GM23248 (cell line): ENCODE measurements at regions not wholly inside any gene's neighbourhood (a gene's known extent, or its start where the extent isn't known, plus 50 kb on each side); places are given as distances from the start of the nearest gene placed in this dataset.

ENCODE experiments used
- DNase-seq: peaks from one replicate; pipeline ENCODE4 v3.0.0-alpha.2; 2015
- H2AFZ ChIP-seq: fragments of 200-600 bp; sonication (generic); 2 replicates; pipeline ENCODE4 v1.6.1; 2016; ENCODE audit warnings: antibody characterized with exemption
- H3F3A ChIP-seq: fragments of 200-600 bp; sonication (generic); 2 replicates; pipeline ENCODE4 v1.6.1; 2016; ENCODE audit warnings: mild to moderate bottlenecking, antibody characterized with exemption, mixed run types; ENCODE audit not compliant: insufficient read depth
- H3K27ac ChIP-seq: fragments of 200-600 bp; sonication (generic); 2 replicates; pipeline ENCODE4 v1.5.1; 2016; ENCODE audit warnings: mild to moderate bottlenecking
- H3K27me3 ChIP-seq: fragments of 200-600 bp; sonication (generic); replicated peaks from 2 replicates; pipeline ENCODE4 v1.6.1; 2016; ENCODE audit warnings: mild to moderate bottlenecking; ENCODE audit not compliant: insufficient read depth
- H3K36me3 ChIP-seq: fragments of 200-600 bp; sonication (generic); 2 replicates; pipeline ENCODE4 v1.6.1; 2016; ENCODE audit warnings: low read depth, mild to moderate bottlenecking
- H3K4me1 ChIP-seq: fragments of 200-600 bp; sonication (generic); 2 replicates; pipeline ENCODE4 v1.6.1; 2016; ENCODE audit warnings: mild to moderate bottlenecking; ENCODE audit not compliant: insufficient read depth
- H3K4me2 ChIP-seq: fragments of 200-600 bp; sonication (generic); one replicate; pipeline ENCODE4 v1.6.1; 2016; ENCODE audit warnings: mild to moderate bottlenecking; ENCODE audit not compliant: unreplicated experiment
- H3K4me3 ChIP-seq: fragments of 200-600 bp; sonication (generic); 2 replicates; pipeline ENCODE4 v1.5.1; 2016; ENCODE audit warnings: mild to moderate bottlenecking
- H3K79me2 ChIP-seq: fragments of 200-600 bp; sonication (generic); 2 replicates; pipeline ENCODE4 v1.6.1; 2016; ENCODE audit warnings: mild to moderate bottlenecking; ENCODE audit not compliant: insufficient read depth
- H3K9ac ChIP-seq: fragments of 200-600 bp; sonication (generic); 2 replicates; pipeline ENCODE4 v1.6.1; 2016; ENCODE audit warnings: mild to moderate bottlenecking
- H3K9me2 ChIP-seq: fragments of 200-600 bp; sonication (generic); 2 replicates; pipeline ENCODE4 v1.6.1; 2016; ENCODE audit warnings: mixed run types, mild to moderate bottlenecking, moderate library complexity; ENCODE audit not compliant: insufficient read depth
- H3K9me3 ChIP-seq: fragments of 200-600 bp; sonication (generic); one replicate; pipeline ENCODE4 v1.6.1; 2017; ENCODE audit warnings: low read depth
- H4K20me1 ChIP-seq: fragments of 200-600 bp; sonication (generic); 2 replicates; pipeline ENCODE4 v1.6.0; 2016; ENCODE audit not compliant: insufficient read depth
- EZH2 ChIP-seq: fragments of 200-600 bp; sonication (generic); IDR thresholded peaks from 2 replicates; pipeline ENCODE4 v1.6.1; 2018; ENCODE audit warnings: antibody characterized with exemption, mild to moderate bottlenecking; ENCODE audit not compliant: insufficient read depth, poor library complexity, severe bottlenecking
- EZH2phosphoT487 ChIP-seq: fragments of 200-600 bp; sonication (generic); IDR thresholded peaks from 2 replicates; pipeline ENCODE4 v1.6.1; 2018; ENCODE audit warnings: antibody characterized with exemption, moderate library complexity, mild to moderate bottlenecking, low read depth; ENCODE audit not compliant: insufficient read depth
- WGBS, 2 experiments: methylation state at CpG; one replicate each; pipeline ENCODE4 v1.1.6; 2015 to 2017; ENCODE audit warnings: low lambda C conversion rate in 2 of 2, low coverage in 1 of 2; ENCODE audit errors: missing lambda C conversion rate in 2 of 2; 5-methylcytosine and 5-hydroxymethylcytosine counted together
- in situ Hi-C: fragments of 300-500 bp; cut with MboI; formaldehyde crosslinking; loops from 2 replicates; pipeline ENCODE4 v1.15.0; 2020

- peaks cover 15% of the 10 kb centered on the region for H3F3A ChIP-seq
- TF ChIP-seq EZH2phosphoT487 (no peak), EZH2 (no peak)
- H2AFZ ChIP-seq: peak overlapping the region; percentile 21; the same call in 1 of the 2 replicates
- peak overlapping the region; percentile 91 for H3K27ac ChIP-seq
- peak; percentile 80 for DNase-seq
- H4K20me1 ChIP-seq: no peaks in the 10 kb centered on the region
- H3K9me2 ChIP-seq: no peaks in the 10 kb centered on the region
- H3K9me3 ChIP-seq: no peaks in the 10 kb centered on the region
- H3K4me2 ChIP-seq: peak overlapping the region; percentile 88
- H3K27me3 ChIP-seq: no peaks in the 10 kb centered on the region
- peaks cover 22% of the 10 kb centered on the region for H3K4me1 ChIP-seq
- H3K36me3 ChIP-seq: no peaks in the 10 kb centered on the region
- in situ Hi-C loops: no loop called here
- 63% methylated on average over 2 of the region's 2 CpGs for WGBS, 2 experiments
- H3K79me2 ChIP-seq: no peaks in the 10 kb centered on the region
- H3K4me3 ChIP-seq: peak overlapping the region; percentile 67
- peak overlapping the region; percentile 36; the same call in 1 of the 2 replicates for H3K9ac ChIP-seq
These were observed 144.8 kb downstream of the KCNJ2 start for GRCh38 chr17:70314096-70314495.

GRCh38 chr17:70314506-70314905 lies 145.2 kb downstream of the KCNJ2 start:
- 90 to 93% methylated on average over 6 of the region's 6 CpGs for WGBS, 2 experiments
- Histone ChIP-seq H3K9ac (no peak overlapping the region), H3K4me2 (peak overlapping the region; percentile 88), H3K79me2 (no peaks in the 10 kb centered on the region), H3K36me3 (no peaks in the 10 kb centered on the region), H3K9me2 (no peaks in the 10 kb centered on the region), H3F3A (peaks cover 15% of the 10 kb centered on the region), H3K4me1 (peaks cover 22% of the 10 kb centered on the region), H3K27ac (peak overlapping the region; percentile 91), H3K9me3 (no peaks in the 10 kb centered on the region), H2AFZ (peak overlapping the region; percentile 21; the same call in 1 of the 2 replicates), H4K20me1 (no peaks in the 10 kb centered on the region), H3K27me3 (no peaks in the 10 kb centered on the region), H3K4me3 (no peak overlapping the region)
- in situ Hi-C loops: no loop called here
- DNase-seq: no peak
- TF ChIP-seq EZH2phosphoT487 (no peak), EZH2 (no peak)

- Histone ChIP-seq H3K9me3 (no peaks in the 10 kb centered on the region), H3K27ac (no peak overlapping the region), H3K36me3 (no peaks in the 10 kb centered on the region), H3K4me2 (no peak overlapping the region), H3K9me2 (no peaks in the 10 kb centered on the region), H4K20me1 (no peaks in the 10 kb centered on the region), H3K79me2 (no peaks in the 10 kb centered on the region), H3F3A (peaks cover 15% of the 10 kb centered on the region), H3K4me1 (peaks cover 21% of the 10 kb centered on the region), H3K4me3 (no peak overlapping the region), H3K9ac (no peak overlapping the region), H3K27me3 (no peaks in the 10 kb centered on the region), H2AFZ (no peak overlapping the region)
- 13 to 22% methylated on average over 1 of the region's 1 CpG for WGBS, 2 experiments
- DNase-seq: no peak
- TF ChIP-seq EZH2: no peak
- TF ChIP-seq EZH2phosphoT487: no peak
- in situ Hi-C loops: no loop called here
These were observed 148.1 kb downstream of the KCNJ2 start for GRCh38 chr17:70317421-70317820.

GRCh38 chr17:70318051-70318450 lies 148.7 kb downstream of the KCNJ2 start:
- Histone ChIP-seq H3K36me3 (no peaks in the 10 kb centered on the region), H3K4me2 (no peak overlapping the region), H3K79me2 (no peaks in the 10 kb centered on the region), H3K9ac (no peak overlapping the region), H3K27ac (no peak overlapping the region), H3K4me3 (no peak overlapping the region), H3K9me2 (no peaks in the 10 kb centered on the region), H2AFZ (no peak overlapping the region), H3K4me1 (peaks cover 15% of the 10 kb centered on the region), H3K27me3 (no peaks in the 10 kb centered on the region), H3F3A (peaks cover 15% of the 10 kb centered on the region), H3K9me3 (no peaks in the 10 kb centered on the region), H4K20me1 (no peaks in the 10 kb centered on the region)
- TF ChIP-seq EZH2phosphoT487 (no peak), EZH2 (no peak)
- WGBS, 2 experiments: 31 to 32% methylated on average over 3 of the region's 3 CpGs
- DNase-seq: peak; percentile 33
- in situ Hi-C loops: no loop called here

GRCh38 chr17:70319516-70319915 lies 150.2 kb downstream of the KCNJ2 start:
- Histone ChIP-seq H3K27me3 (no peaks in the 10 kb centered on the region), H3F3A (peaks cover 2% of the 10 kb centered on the region; the same call in 1 of the 2 replicates), H3K9ac (no peak overlapping the region), H3K36me3 (no peaks in the 10 kb centered on the region), H3K9me2 (no peaks in the 10 kb centered on the region), H3K79me2 (no peaks in the 10 kb centered on the region), H3K4me2 (no peak overlapping the region), H4K20me1 (no peaks in the 10 kb centered on the region), H2AFZ (no peak overlapping the region), H3K9me3 (no peaks in the 10 kb centered on the region), H3K4me1 (peaks cover 2% of the 10 kb centered on the region; the same call in 1 of the 2 replicates), H3K27ac (no peak overlapping the region), H3K4me3 (no peak overlapping the region)
- WGBS, 2 experiments: 57 to 62% methylated on average over 3 of the region's 3 CpGs
- no peak for DNase-seq
- in situ Hi-C loops: no loop called here
- TF ChIP-seq EZH2: no peak
- TF ChIP-seq EZH2phosphoT487: no peak
